SH-SY5Y (cell line): ENCODE measurements at regions not wholly inside any gene's neighbourhood (a gene's known extent, or its start where the extent isn't known, plus 50 kb on each side); places are given as distances from the start of the nearest gene placed in this dataset.

ENCODE experiments used
- GATA2 ChIP-seq: IDR thresholded peaks from 2 replicates; pipeline ENCODE4 v1.6.1; 2011; ENCODE audit warnings: mild to moderate bottlenecking, low read depth, low read length
- GATA3 ChIP-seq: IDR thresholded peaks from 2 replicates; pipeline ENCODE4 v1.6.1; 2011; ENCODE audit warnings: low read depth, mild to moderate bottlenecking, low read length, moderate library complexity

DNA sequence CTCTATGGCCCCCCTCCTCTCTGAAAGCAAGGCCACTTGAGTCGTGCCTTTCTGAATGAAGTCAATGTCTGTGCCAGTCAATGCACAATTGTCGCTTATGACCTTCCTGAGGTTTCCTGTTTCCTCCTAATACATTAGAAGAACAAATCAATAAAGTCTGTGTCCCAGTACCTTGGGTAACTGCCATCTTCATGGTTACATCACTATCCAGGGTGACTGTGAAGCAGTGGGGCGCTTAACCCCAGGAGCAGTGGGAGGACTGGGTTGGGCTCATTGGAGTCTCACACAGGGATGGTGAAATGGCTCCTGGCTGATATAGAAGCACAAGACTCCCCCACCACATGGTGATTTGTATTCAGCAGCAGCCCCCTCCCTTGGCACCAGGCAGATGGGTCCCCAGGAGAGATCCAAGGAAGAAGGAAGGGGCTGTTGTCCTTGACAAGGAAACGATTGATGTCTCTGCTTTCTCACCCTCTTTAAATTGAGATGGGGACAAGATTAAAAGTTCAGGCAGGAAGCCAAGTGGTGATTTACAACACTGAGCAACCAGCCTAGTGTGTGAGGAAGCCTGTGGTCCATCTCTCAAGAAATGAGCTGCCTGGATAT, 261.9 kb upstream of the ZNF462 start:
- TF ChIP-seq GATA2 (no peak), GATA3 (no peak)

DNA sequence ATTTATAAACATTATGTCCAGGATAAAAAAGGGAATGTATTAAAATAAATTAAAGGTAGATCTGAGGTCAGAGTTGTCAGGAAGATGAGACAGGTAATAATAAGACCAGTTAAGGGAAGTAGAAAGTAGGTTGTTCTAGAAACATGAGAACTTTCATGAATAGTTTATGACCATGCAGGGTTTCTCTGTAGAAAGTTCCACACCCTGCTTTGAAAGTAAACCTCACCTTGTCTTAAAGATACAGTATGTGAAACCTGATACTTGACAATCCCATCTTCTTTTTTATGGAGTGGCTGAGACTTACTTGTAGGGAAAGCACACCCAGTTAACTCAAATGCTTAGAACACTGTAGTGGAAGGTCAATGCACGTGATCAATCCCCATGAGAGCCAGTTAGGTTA, 260.6 kb upstream of the ZNF462 start:
- TF ChIP-seq GATA3 (no peak), GATA2 (no peak)

DNA sequence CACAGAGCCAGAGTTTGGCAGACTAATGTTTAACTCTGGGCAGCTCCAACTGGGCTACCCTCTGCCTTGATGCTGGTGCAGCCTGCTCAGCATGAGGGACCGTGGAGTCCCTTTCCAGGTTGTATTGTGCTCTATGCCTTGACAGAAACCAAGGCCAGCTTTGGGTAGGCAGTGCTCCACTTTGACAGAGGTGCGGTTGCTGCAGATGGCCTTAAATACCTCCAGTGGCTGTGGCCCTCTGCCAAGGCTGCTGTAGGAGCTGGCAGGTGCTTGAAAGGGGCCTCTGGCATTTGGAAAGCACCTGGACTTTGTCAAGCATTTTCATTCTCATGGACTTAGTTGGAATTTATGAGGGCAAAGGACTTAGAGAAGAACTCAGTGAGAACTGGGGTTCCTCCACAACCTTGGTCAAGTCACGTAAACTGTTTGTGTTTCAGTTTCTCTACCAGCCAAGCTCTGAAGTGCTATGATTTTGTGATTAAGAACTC, 249.7 kb upstream of the ZNF462 start:
- TF ChIP-seq GATA3 (no peak), GATA2 (no peak)

DNA sequence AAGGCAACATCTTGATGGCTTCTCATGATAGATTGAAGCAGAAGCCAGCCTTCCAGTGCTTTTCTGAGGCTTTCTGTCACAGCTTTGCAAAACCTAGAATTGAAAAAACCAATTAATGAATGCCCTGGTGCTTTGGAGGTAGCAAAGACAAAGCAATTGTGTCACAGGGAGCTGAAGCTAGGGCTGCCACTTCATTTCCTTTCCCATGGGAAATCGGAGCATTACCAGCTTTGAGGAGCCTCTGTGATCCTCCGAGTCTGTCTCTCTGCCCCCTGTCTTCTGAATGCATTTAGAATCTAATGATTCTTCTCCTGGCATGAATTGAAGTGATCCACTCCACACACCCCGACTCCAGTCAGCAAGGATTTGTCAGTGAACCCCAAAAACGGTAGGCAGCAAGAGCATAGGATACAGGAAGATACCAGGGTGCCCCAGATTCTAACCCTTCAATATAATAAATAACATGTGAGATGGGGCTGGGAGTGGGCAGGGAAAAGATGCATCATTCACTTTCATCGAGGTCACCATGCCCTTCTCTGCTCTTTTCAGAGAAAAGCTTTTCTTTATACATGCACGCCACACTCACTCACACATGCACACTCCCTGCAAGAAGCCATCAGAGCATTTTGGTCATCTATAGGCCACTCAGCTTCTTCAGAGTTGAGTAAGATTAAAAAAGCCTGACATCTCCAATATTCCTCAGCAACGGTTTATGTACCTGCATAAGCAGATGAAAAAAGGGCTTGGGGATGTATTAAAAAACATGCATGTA, 247.7 kb upstream of the ZNF462 start:
- no peak for TF ChIP-seq GATA3
- TF ChIP-seq GATA2 = no peak

DNA sequence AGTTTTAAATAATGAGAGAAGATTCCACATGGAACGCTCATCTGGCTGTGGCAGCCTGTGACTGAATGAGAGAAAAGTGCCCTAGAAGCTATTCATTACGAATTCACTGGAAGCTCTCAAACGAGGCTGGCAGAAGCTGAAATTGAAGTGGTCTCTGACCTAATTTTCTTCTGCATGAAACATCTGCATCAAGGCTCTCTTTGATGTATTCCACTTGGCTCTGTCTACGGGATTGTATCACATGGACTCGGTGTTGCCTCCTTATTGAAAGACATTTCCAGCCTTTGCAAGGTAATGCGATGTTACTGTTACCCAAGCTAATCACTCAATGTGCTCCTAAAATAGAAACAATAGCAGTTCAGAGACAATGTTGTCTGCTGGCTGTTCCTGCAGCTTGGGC, 246.9 kb upstream of the ZNF462 start:
- no peak for TF ChIP-seq GATA3

DNA sequence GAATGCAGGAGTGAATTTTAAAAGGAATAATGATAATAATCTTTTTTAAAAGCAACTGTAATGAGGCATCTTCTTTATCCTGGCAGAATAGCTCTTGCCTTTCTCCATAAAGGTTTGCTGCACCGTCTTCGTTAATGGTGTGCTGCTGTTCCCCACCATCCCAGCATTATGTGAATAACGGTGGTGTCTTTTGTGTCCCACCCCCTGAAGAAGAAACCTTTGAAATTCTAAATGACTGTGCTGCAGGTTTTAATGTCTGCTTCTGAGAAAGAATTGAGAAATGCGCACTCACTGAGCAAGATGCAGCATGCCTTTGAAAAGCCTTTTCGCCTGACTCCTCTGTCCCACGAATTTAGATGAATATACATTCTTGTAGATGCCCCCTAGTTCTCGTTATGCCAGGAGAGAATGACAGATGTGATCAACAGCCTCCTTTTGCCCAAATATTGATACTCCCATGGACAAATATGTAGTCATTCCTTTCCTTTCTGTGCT, 246.1 kb upstream of the ZNF462 start:
- TF ChIP-seq GATA3 (no peak), GATA2 (no peak)

DNA sequence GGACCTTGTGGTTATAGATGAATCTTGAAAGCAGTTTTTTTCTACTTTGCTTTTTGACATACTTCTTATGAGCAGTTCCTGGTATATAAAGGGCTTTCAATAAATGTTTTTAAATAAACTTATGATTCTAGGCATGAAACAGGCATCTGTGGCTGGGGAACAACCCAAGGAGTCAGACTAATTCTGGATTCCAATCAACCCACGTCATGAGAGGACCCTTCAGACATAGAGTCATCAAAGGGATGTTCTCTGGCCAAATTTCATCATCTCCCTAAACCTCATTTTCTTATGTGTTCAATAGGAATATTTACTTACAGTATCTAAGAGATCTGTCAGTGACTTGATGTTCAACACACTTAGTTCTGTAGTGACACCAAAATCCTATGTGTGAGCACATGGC, 243.8 kb upstream of the ZNF462 start:
- TF ChIP-seq GATA2 (no peak), GATA3 (no peak)

DNA sequence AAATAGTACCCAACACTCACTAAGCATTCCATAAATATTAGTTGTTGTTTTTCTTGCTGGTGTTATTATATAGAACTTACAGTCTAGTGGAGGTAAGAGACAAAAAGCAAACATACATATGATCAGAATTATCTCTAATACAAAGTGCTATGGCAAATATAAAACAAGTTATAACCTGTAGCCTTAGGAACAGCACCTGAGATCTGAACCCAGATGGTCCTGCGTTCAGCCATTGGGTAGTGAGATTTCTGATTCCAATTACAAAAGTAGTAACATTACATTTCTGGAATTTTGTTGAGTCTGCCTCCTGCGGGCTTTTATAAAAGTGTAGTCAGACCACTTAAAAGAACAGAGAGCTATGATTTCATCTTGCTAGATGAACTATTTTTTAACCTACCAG, 242.9 kb upstream of the ZNF462 start:
- TF ChIP-seq GATA2 (no peak), GATA3 (no peak)

DNA sequence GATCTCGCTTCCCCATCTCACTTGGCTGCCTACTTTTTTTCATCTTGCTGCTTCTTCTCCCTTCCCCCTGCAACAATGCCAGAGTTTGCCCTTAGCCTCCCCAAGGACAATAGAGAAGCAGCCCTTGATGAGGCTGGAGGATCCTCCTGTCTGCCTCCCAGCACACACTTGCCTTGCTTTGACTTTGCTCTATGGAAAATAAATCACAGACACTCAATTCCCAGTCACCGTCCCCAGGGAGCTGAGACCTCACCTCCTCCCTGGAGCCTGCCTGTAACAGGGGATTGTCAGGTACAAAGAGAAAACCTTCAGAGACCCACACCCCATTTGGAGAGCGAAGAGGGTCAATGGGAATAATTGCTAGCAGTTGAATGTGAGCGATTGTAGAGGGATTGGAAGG, 242.1 kb upstream of the ZNF462 start:
- no peak for TF ChIP-seq GATA2
- no peak for TF ChIP-seq GATA3

DNA sequence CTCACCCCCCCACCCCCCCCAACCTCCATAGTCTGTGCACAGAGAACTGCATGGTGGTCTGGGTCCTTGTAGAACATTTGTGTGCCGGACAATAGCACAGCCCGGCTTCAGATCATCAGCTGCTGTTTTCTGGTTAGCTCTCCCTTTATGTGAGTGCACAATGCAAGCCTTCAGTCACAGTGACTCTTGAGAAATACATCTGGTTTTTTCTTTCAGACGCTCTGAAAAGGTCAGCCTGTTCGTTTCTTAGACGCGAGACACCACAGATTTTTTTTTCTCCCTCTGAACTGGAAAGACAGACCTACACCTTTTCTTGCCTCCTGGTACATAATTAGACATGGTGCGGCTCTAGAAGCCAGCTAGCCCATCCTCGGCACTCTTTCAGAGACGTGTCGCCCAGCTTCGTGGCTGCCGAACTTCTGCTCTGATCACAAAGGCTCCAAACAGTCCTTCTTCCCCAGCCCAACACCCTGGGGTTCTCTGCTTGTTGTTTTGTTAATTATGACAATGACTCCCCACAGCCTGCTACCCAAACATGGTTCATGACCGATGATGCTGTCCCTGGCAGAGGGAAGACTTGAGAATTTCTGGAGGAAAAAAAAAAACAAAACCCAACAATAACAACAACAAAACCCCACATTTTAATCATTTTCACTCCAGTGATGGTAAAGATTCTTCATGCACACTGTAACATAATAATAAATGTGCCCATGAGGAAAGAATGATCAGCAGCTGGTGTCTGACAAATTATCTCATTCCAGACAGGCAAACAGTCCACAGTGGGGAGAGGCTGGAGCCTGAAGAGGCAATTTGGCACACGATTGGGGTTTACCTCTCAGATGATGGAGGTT, 241.4 kb upstream of the ZNF462 start:
- TF ChIP-seq GATA3 = no peak
- TF ChIP-seq GATA2 = no peak

DNA sequence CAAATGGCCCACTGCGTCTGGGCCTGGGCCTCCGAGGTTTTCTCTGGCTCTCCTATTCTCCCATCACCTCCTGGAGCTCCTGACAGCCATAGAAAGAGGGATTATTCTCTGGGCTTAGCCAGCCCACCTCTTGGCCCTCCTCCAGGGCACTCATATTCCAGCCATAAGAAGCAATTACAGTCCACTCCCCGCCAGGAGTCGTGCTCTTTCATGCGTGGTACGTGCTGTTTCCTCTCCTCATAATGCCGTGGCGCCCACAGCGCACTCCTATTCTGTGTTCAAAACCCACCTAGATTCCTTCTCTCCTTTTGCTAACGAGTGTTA, 240.8 kb upstream of the ZNF462 start:
- TF ChIP-seq GATA3 (no peak), GATA2 (no peak)

DNA sequence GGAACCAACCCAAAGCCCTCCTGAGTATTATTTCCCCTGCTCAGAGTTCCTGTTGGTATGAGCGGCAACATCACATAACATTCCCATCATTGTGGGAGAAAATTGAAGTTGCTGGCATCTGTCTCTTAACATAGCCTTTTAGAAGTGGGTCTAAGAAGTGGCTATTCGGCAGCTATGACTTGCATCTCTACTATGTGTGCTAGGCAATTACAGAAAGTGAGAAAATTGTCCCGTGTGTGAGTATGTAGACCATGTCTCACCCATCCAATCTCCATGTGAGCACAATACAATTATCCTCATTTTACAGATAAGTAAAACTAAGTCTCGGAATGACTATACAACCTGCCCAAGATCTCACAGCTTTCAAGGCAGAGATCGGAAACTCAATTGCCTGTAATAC, 239.4 kb upstream of the ZNF462 start:
- TF ChIP-seq GATA3 (no peak), GATA2 (no peak)

GRCh38 chr9:106625259-106625789, 237.6 kb upstream of the ZNF462 start:
- TF ChIP-seq GATA3 (no peak), GATA2 (no peak)

DNA sequence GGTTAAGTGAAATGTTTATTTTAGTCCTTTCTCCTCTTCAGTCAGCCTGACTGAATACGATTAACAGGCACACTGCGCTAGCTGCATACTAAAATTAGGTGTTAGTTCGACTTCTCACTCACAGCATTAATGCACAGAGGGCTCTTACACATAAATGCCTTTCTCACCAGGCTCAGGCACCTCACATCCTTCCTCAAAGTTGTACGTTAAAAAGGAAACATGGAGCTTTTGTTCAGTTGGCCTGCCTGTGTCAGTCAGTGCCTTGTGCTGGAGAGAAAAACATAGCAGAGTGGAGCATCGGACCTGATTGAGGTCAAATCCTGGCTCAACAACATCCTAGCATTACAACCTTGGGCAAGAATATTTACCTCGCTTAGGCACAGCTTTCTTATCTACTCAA, 236.0 kb upstream of the ZNF462 start:
- no peak for TF ChIP-seq GATA3
- TF ChIP-seq GATA2 = no peak
